ENCODE measurements at regions not wholly inside any gene's neighbourhood (a gene's known extent, or its start where the extent isn't known, plus 50 kb on each side); places are given as distances from the start of the nearest gene placed in this dataset.
"Not testable (repeated sequence)": the region's sequence is repeated elsewhere in the genome, so short reads cannot be mapped to it uniquely, and the experiment has no call there.

GRCh38 chr10:87416892-87417291 lies 59.3 kb downstream of the NUTM2D start:
- not testable (repeated sequence) for DNase-seq

- not testable (repeated sequence) for DNase-seq
These were observed 65.1 kb downstream of the NUTM2D start for GRCh38 chr10:87422641-87423040.

GRCh38 chr10:87424697-87425373 lies 67.3 kb downstream of the NUTM2D start:
- not testable (repeated sequence) for DNase-seq

- DNase-seq: not testable (repeated sequence)
These were observed 70.9 kb upstream of the MINPP1 start for GRCh38 chr10:87433836-87434235.

GRCh38 chr10:87435295-87435826 lies 69.3 kb upstream of the MINPP1 start:
- DNase-seq: not testable (repeated sequence)

GRCh38 chr10:87436104-87436503 lies 68.6 kb upstream of the MINPP1 start:
- peak; percentile 49 for DNase-seq

- DNase-seq: not testable (repeated sequence)
These were observed 67.2 kb upstream of the MINPP1 start for GRCh38 chr10:87437450-87437849.
